PFSK-1 (cell line): ENCODE measurements at regions not wholly inside any gene's neighbourhood (a gene's known extent, or its start where the extent isn't known, plus 50 kb on each side); places are given as distances from the start of the nearest gene placed in this dataset.

Source experiments
- FOXP2 ChIP-seq: optimal IDR thresholded peaks from 2 replicates; pipeline ENCODE3; 2011; ENCODE audit warnings: borderline replicate concordance, control low read depth, inconsistent platforms; ENCODE audit not compliant: insufficient read depth; ENCODE audit errors: extremely low read length, extremely low read depth
- POLR2AphosphoS5 ChIP-seq: IDR thresholded peaks from 2 replicates; pipeline ENCODE4 v1.6.1; 2012; ENCODE audit warnings: low read depth, mild to moderate bottlenecking, control low read depth, low read length, moderate library complexity
- REST ChIP-seq, 2 experiments: IDR thresholded peaks; 2 replicates each; pipeline versions ENCODE4 v1.6.1 to v1.8.0; 2011 to 2012; ENCODE audit warnings: low read depth in 2 of 2, low read length in 2 of 2, control low read depth in 1 of 2, inconsistent platforms in 1 of 2, mild to moderate bottlenecking in 1 of 2, moderate library complexity in 1 of 2; ENCODE audit not compliant: insufficient read depth in 1 of 2
- SIN3A ChIP-seq: IDR thresholded peaks from 2 replicates; pipeline ENCODE4 v1.6.1; 2012; ENCODE audit warnings: mild to moderate bottlenecking, low read length, moderate library complexity, borderline replicate concordance; ENCODE audit not compliant: insufficient read depth
- TAF1 ChIP-seq: IDR thresholded peaks from 2 replicates; pipeline ENCODE4 v1.6.1; 2012; ENCODE audit warnings: low read length, control low read depth, borderline replicate concordance; ENCODE audit not compliant: insufficient read depth

GRCh38 chr4:97216046-97216445 is 927.2 kb downstream of the STPG2 start:
- TF ChIP-seq REST (IDR thresholded peaks at IDR 0.05; ENCODE audit: insufficient read depth in 1 of 2, low read depth in 2 of 2, low read length in 2 of 2) = no peak
- no peak for TF ChIP-seq POLR2AphosphoS5
- TF ChIP-seq TAF1 = no peak
- TF ChIP-seq SIN3A = no peak
- TF ChIP-seq FOXP2 = no peak
